ENCODE measurements at regions not wholly inside any gene's neighbourhood (a gene's known extent, or its start where the extent isn't known, plus 50 kb on each side); places are given as distances from the start of the nearest gene placed in this dataset.
"Not testable (repeated sequence)": the region's sequence is repeated elsewhere in the genome, so short reads cannot be mapped to it uniquely, and the experiment has no call there.

GRCh38 chr2:225764346-225764745 is 364.8 kb downstream of the NYAP2 start:
- Histone ChIP-seq H3K27me3 (ENCODE audit: control insufficient read depth in 1 of 2, insufficient read depth in 2 of 2, low read length in 2 of 2) (no peaks in the 10 kb centered on the region), H3K4me1 (ENCODE audit: control insufficient read depth, insufficient read depth, low read length) (no peaks in the 10 kb centered on the region), H3K9ac (ENCODE audit: low read length in 2 of 2) (no peak overlapping the region), H3K4me3 (ENCODE audit: low read length in 2 of 2) (no peak overlapping the region), H3K9me3 (ENCODE audit: control insufficient read depth in 2 of 2, low read length in 2 of 2) (no peaks in the 10 kb centered on the region), H3K36me3 (ENCODE audit: control insufficient read depth in 2 of 2, insufficient read depth in 2 of 2, low read length in 2 of 2) (no peaks in the 10 kb centered on the region), H3K27ac (ENCODE audit: low read length) (no peak overlapping the region)

- Histone ChIP-seq H3K4me3 (ENCODE audit: low read length in 2 of 2) (no peak overlapping the region), H3K27me3 (ENCODE audit: control insufficient read depth in 1 of 2, insufficient read depth in 2 of 2, low read length in 2 of 2) (no peaks in the 10 kb centered on the region), H3K36me3 (ENCODE audit: control insufficient read depth in 2 of 2, insufficient read depth in 2 of 2, low read length in 2 of 2) (no peaks in the 10 kb centered on the region), H3K4me1 (ENCODE audit: control insufficient read depth, insufficient read depth, low read length) (no peaks in the 10 kb centered on the region), H3K27ac (ENCODE audit: low read length) (no peak overlapping the region), H3K9ac (ENCODE audit: low read length in 2 of 2) (no peak overlapping the region), H3K9me3 (ENCODE audit: control insufficient read depth in 2 of 2, low read length in 2 of 2) (no peaks in the 10 kb centered on the region)
Measured at GRCh38 chr2:225763711-225764110, 364.2 kb downstream of the NYAP2 start.

GRCh38 chr2:225761396-225761795 is 361.9 kb downstream of the NYAP2 start:
- Histone ChIP-seq H3K27ac (ENCODE audit: low read length) (no peak overlapping the region), H3K9me3 (ENCODE audit: control insufficient read depth in 2 of 2, low read length in 2 of 2) (no peaks in the 10 kb centered on the region), H3K4me3 (ENCODE audit: low read length in 2 of 2) (no peak overlapping the region), H3K36me3 (ENCODE audit: control insufficient read depth in 2 of 2, insufficient read depth in 2 of 2, low read length in 2 of 2) (no peaks in the 10 kb centered on the region), H3K27me3 (ENCODE audit: control insufficient read depth in 1 of 2, insufficient read depth in 2 of 2, low read length in 2 of 2) (no peaks in the 10 kb centered on the region), H3K9ac (ENCODE audit: low read length in 2 of 2) (no peak overlapping the region), H3K4me1 (ENCODE audit: control insufficient read depth, insufficient read depth, low read length) (no peaks in the 10 kb centered on the region)

- no peaks in the 10 kb centered on the region for H3K36me3 ChIP-seq (ENCODE audit: control insufficient read depth in 2 of 2, insufficient read depth in 2 of 2, low read length in 2 of 2)
- no peaks in the 10 kb centered on the region for H3K4me1 ChIP-seq (ENCODE audit: control insufficient read depth, insufficient read depth, low read length)
- H3K9me3 ChIP-seq (ENCODE audit: control insufficient read depth in 2 of 2, low read length in 2 of 2) = no peaks in the 10 kb centered on the region
- H3K27ac ChIP-seq (ENCODE audit: low read length) = no peak overlapping the region
- H3K4me3 ChIP-seq (ENCODE audit: low read length in 2 of 2) = no peak overlapping the region
- H3K9ac ChIP-seq (ENCODE audit: low read length in 2 of 2) = no peak overlapping the region
- no peaks in the 10 kb centered on the region for H3K27me3 ChIP-seq (ENCODE audit: control insufficient read depth in 1 of 2, insufficient read depth in 2 of 2, low read length in 2 of 2)
Measured at GRCh38 chr2:225757248-225757647, 357.7 kb downstream of the NYAP2 start.

GRCh38 chr2:225756198-225756597 is 356.7 kb downstream of the NYAP2 start:
- Histone ChIP-seq H3K27me3 (ENCODE audit: control insufficient read depth in 1 of 2, insufficient read depth in 2 of 2, low read length in 2 of 2) (no peaks in the 10 kb centered on the region), H3K9me3 (ENCODE audit: control insufficient read depth in 2 of 2, low read length in 2 of 2) (no peaks in the 10 kb centered on the region)

DNA sequence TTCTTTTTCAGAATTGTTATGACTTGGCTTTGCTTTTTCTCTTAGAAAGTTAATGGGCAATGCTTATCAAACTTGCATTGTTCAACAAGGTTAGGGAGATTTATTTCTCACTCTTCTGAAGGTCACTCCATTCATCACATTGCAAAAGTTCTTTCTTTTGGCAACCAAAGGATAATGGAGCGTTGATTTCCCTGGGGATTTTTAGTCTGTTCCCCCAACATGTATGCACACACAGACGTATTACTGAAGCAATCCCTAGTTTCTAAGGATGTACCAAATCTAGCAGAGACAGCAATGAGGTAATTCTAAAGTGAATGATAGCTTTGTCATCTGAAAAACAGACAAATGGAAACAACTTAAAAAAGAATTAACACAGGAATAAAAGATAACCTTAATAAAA is 349.1 kb downstream of the NYAP2 start:
- H3K4me1 ChIP-seq (ENCODE audit: control insufficient read depth, insufficient read depth, low read length) = no peaks in the 10 kb centered on the region
- no peak overlapping the region for H3K4me3 ChIP-seq (ENCODE audit: low read length in 2 of 2)
- H3K9me3 ChIP-seq (ENCODE audit: control insufficient read depth in 2 of 2, low read length in 2 of 2) = no peaks in the 10 kb centered on the region
- no peak overlapping the region for H3K9ac ChIP-seq (ENCODE audit: low read length in 2 of 2)
- H3K27me3 ChIP-seq (ENCODE audit: control insufficient read depth in 1 of 2, insufficient read depth in 2 of 2, low read length in 2 of 2) = no peaks in the 10 kb centered on the region
- H3K27ac ChIP-seq (ENCODE audit: low read length) = no peak overlapping the region
- no peaks in the 10 kb centered on the region for H3K36me3 ChIP-seq (ENCODE audit: control insufficient read depth in 2 of 2, insufficient read depth in 2 of 2, low read length in 2 of 2)

More at GRCh38 chr2:225756198-225756597, 356.7 kb downstream of the NYAP2 start:
- Histone ChIP-seq H3K4me1 (ENCODE audit: control insufficient read depth, insufficient read depth, low read length) (no peaks in the 10 kb centered on the region), H3K27ac (ENCODE audit: low read length) (no peak overlapping the region), H3K36me3 (ENCODE audit: control insufficient read depth in 2 of 2, insufficient read depth in 2 of 2, low read length in 2 of 2) (no peaks in the 10 kb centered on the region), H3K4me3 (ENCODE audit: low read length in 2 of 2) (no peak overlapping the region), H3K9ac (ENCODE audit: low read length in 2 of 2) (no peak overlapping the region)

DNA sequence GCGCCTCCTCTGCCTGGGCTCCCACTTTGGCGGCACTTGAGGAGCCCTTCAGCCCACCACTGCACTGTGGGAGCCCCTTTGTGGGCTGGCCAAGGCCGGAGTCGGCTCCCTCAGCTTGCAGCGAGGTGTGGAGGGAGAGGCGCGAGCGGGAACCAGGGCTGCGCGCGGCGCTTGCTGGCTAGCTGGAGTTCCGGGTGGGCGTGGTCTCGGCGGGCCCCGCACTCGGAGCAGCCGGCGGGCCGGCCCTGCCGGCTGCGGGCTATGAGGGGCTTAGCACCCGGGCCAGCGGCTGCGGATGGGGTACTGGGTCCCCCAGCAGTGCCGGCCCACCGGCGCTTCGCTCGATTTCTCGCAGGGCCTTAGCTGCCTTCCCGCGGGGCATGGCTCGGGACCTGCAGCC is 344.5 kb downstream of the NYAP2 start:
- not testable (repeated sequence) for H3K36me3 ChIP-seq (ENCODE audit: control insufficient read depth in 2 of 2, insufficient read depth in 2 of 2, low read length in 2 of 2); H3K4me1 ChIP-seq (ENCODE audit: control insufficient read depth, insufficient read depth, low read length); H3K4me3 ChIP-seq (ENCODE audit: low read length in 2 of 2); H3K9me3 ChIP-seq (ENCODE audit: control insufficient read depth in 2 of 2, low read length in 2 of 2); H3K27ac ChIP-seq (ENCODE audit: low read length); H3K27me3 ChIP-seq (ENCODE audit: control insufficient read depth in 1 of 2, insufficient read depth in 2 of 2, low read length in 2 of 2); H3K9ac ChIP-seq (ENCODE audit: low read length in 2 of 2)

DNA sequence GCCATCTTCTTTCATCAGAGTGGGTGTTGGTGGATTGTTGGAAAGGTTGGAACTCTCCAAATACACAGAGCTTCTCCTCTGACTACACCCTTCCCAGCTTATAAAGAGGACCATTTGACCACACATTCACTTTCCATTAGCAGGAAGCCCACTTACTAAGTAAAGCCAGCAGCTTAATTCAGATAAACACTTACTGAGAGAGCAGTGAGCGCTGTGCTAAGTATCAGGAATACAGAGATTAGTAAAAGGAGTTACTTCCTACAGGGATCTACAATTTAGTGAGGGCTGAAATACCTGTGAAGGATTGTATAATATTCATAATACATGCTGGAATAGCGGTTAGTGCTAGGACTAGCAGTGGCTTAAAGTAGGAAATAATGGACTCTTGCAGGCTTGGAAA is 343.0 kb downstream of the NYAP2 start:
- Histone ChIP-seq H3K9ac (ENCODE audit: low read length in 2 of 2) (no peak overlapping the region), H3K36me3 (ENCODE audit: control insufficient read depth in 2 of 2, insufficient read depth in 2 of 2, low read length in 2 of 2) (no peaks in the 10 kb centered on the region), H3K4me3 (ENCODE audit: low read length in 2 of 2) (no peak overlapping the region), H3K27me3 (ENCODE audit: control insufficient read depth in 1 of 2, insufficient read depth in 2 of 2, low read length in 2 of 2) (no peaks in the 10 kb centered on the region), H3K9me3 (ENCODE audit: control insufficient read depth in 2 of 2, low read length in 2 of 2) (no peaks in the 10 kb centered on the region), H3K27ac (ENCODE audit: low read length) (no peak overlapping the region), H3K4me1 (ENCODE audit: control insufficient read depth, insufficient read depth, low read length) (no peaks in the 10 kb centered on the region)

- Histone ChIP-seq H3K9ac (ENCODE audit: low read length in 2 of 2) (no peak overlapping the region), H3K27me3 (ENCODE audit: control insufficient read depth in 1 of 2, insufficient read depth in 2 of 2, low read length in 2 of 2) (no peaks in the 10 kb centered on the region), H3K36me3 (ENCODE audit: control insufficient read depth in 2 of 2, insufficient read depth in 2 of 2, low read length in 2 of 2) (no peaks in the 10 kb centered on the region), H3K9me3 (ENCODE audit: control insufficient read depth in 2 of 2, low read length in 2 of 2) (no peaks in the 10 kb centered on the region), H3K27ac (ENCODE audit: low read length) (no peak overlapping the region), H3K4me3 (ENCODE audit: low read length in 2 of 2) (no peak overlapping the region), H3K4me1 (ENCODE audit: control insufficient read depth, insufficient read depth, low read length) (peaks cover 3% of the 10 kb centered on the region)
Measured at GRCh38 chr2:225740086-225740485, 340.6 kb downstream of the NYAP2 start.

DNA sequence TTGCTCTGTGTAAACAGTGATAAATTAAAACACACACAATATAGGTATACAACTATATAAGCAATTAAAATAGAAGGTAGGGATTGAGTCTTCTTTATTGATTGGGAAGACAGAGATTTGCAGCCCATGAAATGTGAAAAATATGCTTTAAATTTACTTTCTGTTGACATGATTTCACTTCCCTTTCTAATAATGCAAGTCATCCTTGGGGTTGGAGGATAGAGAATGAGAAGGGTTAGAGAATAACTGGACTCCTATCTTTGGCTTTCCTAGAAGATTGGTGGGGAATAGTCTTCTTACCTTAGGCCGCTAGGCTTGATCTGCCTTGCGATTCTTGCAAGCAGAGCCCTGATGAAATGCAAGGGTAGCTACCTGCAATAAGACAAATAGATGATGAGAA is 339.8 kb downstream of the NYAP2 start:
- Histone ChIP-seq H3K9me3 (ENCODE audit: control insufficient read depth in 2 of 2, low read length in 2 of 2) (no peaks in the 10 kb centered on the region), H3K27me3 (ENCODE audit: control insufficient read depth in 1 of 2, insufficient read depth in 2 of 2, low read length in 2 of 2) (no peaks in the 10 kb centered on the region), H3K27ac (ENCODE audit: low read length) (no peak overlapping the region)

DNA sequence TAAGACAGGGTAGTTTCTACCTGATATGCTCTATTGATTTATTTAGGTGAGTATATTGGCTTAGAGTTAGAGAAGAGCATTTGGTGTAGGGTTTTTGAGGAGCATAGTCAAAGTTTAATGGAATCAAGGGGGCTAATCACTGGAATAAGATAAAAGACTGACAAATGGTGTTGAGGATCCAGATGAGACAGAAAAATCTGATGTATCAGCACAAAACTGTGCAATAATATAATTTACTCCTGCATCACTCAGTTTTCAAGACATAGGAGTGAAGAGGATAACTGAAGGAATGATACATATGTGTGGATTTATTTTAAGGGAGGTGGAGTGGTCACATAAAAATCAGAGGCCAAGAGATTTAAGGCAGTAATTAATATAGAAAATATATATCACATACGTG is 339.2 kb downstream of the NYAP2 start:
- Histone ChIP-seq H3K4me1 (ENCODE audit: control insufficient read depth, insufficient read depth, low read length) (peaks cover 3% of the 10 kb centered on the region), H3K9ac (ENCODE audit: low read length in 2 of 2) (no peak overlapping the region), H3K9me3 (ENCODE audit: control insufficient read depth in 2 of 2, low read length in 2 of 2) (no peaks in the 10 kb centered on the region), H3K4me3 (ENCODE audit: low read length in 2 of 2) (no peak overlapping the region), H3K27me3 (ENCODE audit: control insufficient read depth in 1 of 2, insufficient read depth in 2 of 2, low read length in 2 of 2) (no peaks in the 10 kb centered on the region), H3K27ac (ENCODE audit: low read length) (no peak overlapping the region), H3K36me3 (ENCODE audit: control insufficient read depth in 2 of 2, insufficient read depth in 2 of 2, low read length in 2 of 2) (no peaks in the 10 kb centered on the region)

More for the DNA sequence above, 339.8 kb downstream of the NYAP2 start:
- peaks cover 3% of the 10 kb centered on the region for H3K4me1 ChIP-seq (ENCODE audit: control insufficient read depth, insufficient read depth, low read length)
- H3K4me3 ChIP-seq (ENCODE audit: low read length in 2 of 2) = no peak overlapping the region
- no peak overlapping the region for H3K9ac ChIP-seq (ENCODE audit: low read length in 2 of 2)
- no peaks in the 10 kb centered on the region for H3K36me3 ChIP-seq (ENCODE audit: control insufficient read depth in 2 of 2, insufficient read depth in 2 of 2, low read length in 2 of 2)

DNA sequence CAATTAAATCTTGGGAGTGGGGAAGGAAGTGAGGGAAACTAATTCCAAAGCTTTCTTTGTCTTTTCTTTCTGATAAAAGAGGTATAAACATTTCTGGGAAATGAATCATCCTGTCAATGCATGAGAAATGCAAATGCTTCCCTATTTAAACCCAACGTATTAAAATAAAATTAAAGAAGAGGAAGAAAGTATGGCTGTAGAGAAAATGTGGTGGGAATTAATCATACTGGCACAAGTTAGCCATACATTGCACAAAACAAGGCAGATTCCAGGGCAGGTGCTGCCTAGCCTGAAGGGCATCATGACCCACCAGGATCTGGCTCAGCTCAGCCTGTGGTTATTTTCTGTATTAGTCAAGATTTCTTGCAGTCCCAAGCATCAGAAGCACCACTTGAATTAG is 338.0 kb downstream of the NYAP2 start:
- Histone ChIP-seq H3K27ac (ENCODE audit: low read length) (no peak overlapping the region), H3K4me1 (ENCODE audit: control insufficient read depth, insufficient read depth, low read length) (peaks cover 3% of the 10 kb centered on the region), H3K27me3 (ENCODE audit: control insufficient read depth in 1 of 2, insufficient read depth in 2 of 2, low read length in 2 of 2) (no peaks in the 10 kb centered on the region), H3K4me3 (ENCODE audit: low read length in 2 of 2) (no peak overlapping the region), H3K9ac (ENCODE audit: low read length in 2 of 2) (no peak overlapping the region), H3K36me3 (ENCODE audit: control insufficient read depth in 2 of 2, insufficient read depth in 2 of 2, low read length in 2 of 2) (no peaks in the 10 kb centered on the region), H3K9me3 (ENCODE audit: control insufficient read depth in 2 of 2, low read length in 2 of 2) (no peaks in the 10 kb centered on the region)
